Iris pigment epithelial cell (primary cell): ENCODE measurements at regions not wholly inside any gene's neighbourhood (a gene's known extent, or its start where the extent isn't known, plus 50 kb on each side); places are given as distances from the start of the nearest gene placed in this dataset.
"Not testable (repeated sequence)": the region's sequence is repeated elsewhere in the genome, so short reads cannot be mapped to it uniquely, and the experiment has no call there.

Source experiments
- DNase-seq: peaks from one replicate; pipeline ENCODE4 v3.0.0-alpha.2; 2011; ENCODE audit warnings: low read depth

DNA sequence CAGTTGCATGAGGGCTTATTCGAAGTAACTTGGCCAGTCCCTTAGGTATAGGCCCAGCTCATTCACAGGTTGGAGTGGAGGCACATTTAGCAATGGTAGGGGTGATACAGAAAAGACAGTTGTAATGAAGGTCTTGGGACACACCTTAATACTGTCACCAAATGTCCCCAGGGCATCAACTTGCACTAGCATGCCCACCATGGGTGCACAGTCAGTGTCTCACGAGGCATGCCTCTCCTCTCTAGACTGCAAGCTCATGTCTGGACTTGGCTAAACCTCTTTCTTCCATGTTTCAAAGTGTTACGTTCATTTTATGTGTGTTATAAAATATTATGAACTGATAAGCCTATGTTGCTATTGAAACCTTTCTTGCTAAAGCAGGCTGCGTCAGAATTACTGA is 124.0 kb upstream of the ECI2 start:
- DNase-seq = no peak

DNA sequence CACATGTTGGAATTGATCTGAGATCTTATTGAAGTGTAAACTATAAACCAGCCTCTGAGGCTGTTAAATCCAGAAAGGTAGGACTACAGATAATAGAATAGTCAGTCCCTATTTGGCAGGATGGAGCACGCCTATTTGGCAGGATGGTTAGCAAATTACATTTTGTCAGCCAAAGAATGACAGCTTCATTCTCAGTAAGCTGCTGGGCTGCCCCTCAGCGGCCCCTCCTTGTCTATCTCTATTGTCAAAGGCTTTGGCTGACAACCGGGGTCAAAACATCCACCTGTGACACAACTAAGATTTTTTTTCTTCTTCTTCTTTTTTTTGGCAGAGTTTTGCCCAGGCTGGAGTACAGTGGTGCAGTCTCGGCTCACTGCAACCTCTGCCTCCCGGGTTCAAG is 123.4 kb upstream of the ECI2 start:
- no peak for DNase-seq

DNA sequence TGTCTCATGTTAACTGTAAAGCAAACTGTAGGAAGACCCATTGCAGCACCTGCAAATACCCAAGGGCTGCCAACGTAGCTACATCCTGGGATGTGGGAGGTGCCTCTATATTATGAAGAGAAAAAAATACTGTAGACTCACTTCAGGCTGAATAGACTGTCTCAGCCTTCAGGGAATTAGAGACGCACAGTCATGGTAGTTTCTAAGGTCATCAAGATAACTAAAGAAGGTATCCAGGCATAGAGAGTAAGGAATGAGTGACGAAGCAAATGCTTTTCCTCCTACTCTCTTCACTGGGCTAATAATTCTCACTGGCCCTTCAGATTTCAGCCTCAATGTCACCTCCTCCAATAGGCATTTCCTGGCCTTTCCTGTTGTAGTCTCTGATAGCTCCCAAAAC is 121.6 kb upstream of the ECI2 start:
- DNase-seq = peak; percentile 35

DNA sequence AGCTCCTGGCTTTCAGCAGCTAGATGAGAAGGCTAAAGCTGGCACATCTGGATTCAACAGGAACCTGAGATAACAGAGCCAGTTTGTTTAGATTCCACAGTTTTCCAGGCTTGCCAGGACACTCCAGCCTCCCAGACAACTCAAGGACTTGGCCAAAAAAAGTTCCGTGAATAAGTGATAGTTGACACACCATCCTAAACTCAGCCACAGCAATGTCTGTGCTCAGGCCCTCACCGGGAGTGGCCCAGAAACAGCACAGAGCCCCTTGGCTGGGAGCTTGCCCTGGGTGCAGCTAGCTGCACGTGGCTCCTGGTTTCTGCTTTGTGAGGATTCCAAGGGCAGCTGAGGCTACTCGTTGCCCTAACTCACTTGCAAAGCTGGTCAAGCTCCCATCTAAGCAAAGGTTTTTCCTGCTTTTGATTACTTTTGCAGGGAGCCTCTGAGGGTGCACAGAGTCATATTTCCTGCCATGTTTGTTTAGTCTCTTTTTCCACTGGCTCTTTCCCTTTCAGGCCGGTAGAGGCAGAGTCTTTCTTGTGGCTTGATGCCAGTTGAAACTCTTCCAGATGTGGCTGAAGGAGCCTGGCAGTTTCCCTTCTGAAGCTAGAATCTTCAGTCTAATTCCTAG is 118.3 kb upstream of the ECI2 start:
- DNase-seq = peak; percentile 80

GRCh38 chr6:4252445-4252844 is 117.1 kb upstream of the ECI2 start:
- not testable (repeated sequence) for DNase-seq

- DNase-seq = no peak
These were observed 115.3 kb upstream of the ECI2 start for GRCh38 chr6:4250645-4251044.

DNA sequence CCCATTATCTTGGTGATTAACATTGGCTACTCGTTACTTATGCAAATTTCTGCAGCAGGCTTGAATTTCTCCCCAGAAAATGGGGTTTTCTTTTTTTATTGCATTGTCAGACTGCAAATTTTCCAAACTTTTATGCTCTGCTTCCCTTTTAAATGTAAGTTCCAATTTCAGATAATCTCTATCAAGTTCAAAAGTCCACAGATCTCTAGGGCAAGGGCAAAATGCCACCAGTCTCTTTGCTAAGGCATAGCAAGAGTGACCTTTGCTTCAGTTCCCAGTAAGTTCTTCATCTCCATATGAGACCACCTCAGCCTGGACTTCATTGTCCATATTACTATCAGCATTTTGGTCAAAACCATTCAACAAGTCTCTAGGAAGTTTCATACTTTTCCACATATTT is 108.5 kb upstream of the ECI2 start:
- DNase-seq = not testable (repeated sequence)

DNA sequence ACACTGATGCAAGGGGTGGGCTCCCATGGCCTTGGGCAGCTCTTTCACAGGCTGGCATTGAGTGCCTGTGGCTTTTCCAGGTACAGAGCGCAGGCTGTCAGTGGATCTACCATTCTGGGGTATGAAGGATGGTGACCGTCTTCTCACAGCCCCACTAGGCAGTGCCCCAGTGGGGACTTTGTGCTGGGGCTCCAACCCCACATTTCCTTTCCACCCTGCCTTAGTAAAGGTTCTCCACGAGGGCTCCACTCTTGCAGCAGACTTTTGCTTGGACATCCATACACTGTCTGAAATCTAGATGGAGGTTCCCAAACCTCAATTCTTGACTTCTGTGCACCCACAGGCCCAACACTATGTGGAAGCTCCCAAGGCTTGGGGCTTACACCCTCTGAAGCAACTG is 107.9 kb upstream of the ECI2 start:
- DNase-seq = no peak

- DNase-seq = no peak
These were observed 107.2 kb upstream of the ECI2 start for GRCh38 chr6:4242601-4243000.

- no peak for DNase-seq
These were observed 104.8 kb upstream of the ECI2 start for GRCh38 chr6:4240148-4240547.

DNA sequence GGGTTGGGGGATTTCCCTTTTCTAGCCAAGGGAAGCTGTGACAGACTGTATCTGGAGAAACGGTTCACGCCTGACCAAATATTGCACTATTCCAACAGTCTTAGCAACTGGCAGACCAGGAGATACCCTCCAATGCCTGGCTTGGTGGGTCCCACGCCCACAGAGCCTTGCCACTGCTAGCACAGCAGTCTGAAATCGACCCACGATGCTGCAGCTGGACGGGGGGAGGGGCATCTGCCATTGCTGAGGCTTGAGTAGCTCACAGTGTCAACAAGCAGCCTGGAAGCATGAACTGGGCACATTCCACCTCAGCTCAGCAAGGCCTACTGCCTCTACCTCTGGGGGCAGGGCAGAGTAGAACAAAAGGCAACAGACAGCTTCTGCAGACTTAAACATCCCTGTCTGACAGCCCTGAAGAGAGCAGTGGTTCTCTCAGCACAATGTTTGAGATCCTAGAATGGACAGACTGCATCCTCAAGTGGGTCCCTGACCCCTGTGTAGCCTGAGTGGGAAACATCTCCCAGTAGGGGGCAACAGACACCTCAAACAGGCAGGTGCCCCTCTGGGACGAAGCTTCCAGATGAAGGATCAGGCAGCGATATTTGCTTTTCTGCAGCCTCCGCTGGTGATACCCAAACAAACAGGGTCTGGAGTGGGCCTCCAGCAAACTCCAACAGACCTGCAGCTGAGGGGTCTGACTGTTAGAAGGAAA is 89.9 kb upstream of the ECI2 start:
- no peak for DNase-seq

DNA sequence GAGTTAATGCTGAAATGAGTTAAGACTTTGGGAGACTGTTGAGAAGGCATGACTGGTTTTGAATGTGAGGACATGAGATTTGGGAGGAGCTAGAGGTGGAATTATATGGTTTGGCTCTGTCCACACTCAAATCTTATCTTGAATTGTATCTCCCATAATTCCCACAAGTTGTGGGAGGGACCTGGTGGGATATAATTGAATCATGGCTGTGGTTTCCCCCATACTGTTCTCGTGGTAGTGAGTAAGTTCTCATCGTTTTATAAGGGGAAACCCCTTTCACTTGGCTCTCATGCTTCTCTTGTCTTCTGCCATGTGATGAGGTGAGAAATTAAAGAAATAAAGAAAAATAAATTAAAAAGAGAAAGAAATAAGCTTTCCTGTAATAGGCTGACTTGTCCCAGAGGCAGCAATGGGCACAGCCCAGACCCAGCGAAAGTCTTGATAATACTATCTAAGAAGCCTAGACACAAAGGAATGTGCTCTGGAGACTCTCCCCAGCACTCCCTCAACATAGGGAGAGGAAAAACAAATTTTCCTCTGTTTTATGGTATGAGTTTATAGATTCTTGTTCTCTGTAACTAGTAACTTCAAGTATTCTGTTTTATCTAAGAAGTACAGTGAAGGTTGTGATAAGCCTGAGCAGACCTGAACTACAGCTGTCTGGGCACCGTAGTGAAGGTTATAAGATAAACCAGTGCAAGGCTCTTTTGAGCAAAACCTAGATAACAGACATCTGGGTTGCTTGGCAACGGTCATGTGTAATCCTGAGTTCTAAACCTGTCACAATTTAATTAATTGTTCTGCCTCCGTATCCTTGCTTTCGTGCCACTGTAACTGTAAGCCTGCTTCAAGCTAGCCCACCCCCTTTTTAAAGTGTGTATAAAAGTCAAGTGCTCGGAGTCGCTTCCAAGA is 88.9 kb upstream of the ECI2 start:
- DNase-seq = peak; percentile 38

GRCh38 chr6:4220558-4220957 is 85.2 kb upstream of the ECI2 start:
- peak; percentile 44 for DNase-seq

DNA sequence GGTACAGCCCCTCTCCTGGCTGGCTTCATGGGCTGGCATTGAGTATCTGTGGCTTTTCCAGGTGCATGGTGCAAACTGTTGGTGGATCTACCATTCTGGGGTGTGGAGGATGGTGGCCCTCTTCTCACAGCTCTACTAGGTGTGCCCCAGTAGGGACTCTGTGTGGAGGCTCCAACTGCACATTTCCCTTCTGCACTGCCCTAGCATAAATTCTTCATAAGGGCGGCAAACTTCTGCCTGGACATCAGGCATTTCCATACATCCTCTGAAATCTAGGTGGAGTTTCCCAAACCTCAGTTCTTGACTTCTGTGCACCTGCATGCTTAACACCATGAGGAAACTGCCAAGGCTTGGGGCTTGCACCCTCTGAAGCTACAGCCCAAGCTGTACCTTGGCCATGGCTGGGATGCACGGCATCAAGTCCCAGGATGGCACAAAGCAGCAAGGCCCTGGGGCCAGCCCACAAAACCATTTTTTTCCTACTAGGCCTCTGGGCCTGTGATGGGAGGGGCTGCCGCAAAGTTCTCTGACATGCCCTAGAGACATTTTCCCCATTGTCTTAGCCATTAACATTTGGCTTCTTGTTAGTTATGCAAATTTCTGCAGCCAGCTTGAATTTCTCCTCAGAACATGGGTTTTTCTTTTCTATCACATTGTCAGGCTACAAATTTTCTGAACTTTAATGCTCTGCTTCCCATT is 83.4 kb upstream of the ECI2 start:
- DNase-seq = not testable (repeated sequence)

DNA sequence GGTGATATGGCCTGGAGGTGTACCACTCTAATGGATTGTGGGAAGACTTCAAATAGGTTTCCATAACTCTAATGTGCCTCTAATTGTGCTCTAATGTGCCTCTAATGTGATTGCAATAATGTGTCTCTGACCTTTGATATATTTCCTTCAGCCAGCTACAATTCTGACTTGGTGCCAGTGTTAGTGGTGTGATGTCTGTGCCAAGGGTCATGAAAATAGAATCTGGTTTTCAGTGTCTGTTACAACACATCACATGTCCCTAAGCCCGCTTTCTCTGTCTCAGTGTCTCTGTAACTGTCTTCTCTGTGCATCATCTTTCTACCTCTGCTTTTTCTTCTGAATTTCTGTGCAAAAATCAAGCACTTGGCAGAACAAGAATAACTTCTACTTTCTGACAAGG is 77.2 kb upstream of the ECI2 start:
- DNase-seq = no peak

DNA sequence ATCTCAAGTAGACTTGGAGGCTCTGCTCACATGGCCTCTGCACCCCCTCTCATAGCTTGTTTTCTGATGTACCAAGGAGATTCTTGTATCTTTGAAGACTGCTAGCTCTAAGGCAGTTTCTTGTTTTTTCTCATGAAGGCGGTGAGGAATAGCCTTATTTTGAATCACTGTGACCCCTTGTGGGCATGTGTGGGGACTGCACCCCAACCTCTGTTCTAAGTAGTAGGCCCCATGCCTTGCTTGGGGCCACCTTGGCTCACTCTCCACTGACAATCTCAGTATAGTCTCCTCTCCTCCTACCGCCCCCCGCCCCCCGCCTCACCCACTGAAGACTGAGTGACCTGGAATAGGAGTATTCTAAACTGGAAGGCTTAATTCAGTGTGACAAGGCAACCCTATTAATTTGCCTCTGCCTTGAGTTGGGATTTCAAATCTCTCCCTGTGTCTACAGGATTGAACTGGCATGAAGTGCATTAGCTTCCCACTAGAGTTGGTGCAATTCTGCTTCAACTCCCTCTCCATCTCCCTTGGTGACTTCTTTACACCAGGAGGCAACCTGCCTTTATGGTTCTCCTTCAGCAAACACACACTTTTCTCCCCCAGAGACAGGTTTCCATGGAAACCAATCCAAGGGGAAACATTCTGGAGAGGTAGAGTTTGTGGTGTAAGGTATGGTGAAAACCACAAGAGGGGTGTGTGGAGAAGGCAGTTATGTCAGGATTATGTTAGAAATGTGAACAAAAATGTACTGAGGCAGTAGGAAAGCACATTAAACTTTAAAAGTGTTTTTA is 75.4 kb upstream of the ECI2 start:
- DNase-seq = peak; percentile 76

- no peak for DNase-seq
These were observed 73.8 kb upstream of the ECI2 start for GRCh38 chr6:4209196-4209595.

GRCh38 chr6:4208158-4208557 is 72.8 kb upstream of the ECI2 start:
- no peak for DNase-seq

DNA sequence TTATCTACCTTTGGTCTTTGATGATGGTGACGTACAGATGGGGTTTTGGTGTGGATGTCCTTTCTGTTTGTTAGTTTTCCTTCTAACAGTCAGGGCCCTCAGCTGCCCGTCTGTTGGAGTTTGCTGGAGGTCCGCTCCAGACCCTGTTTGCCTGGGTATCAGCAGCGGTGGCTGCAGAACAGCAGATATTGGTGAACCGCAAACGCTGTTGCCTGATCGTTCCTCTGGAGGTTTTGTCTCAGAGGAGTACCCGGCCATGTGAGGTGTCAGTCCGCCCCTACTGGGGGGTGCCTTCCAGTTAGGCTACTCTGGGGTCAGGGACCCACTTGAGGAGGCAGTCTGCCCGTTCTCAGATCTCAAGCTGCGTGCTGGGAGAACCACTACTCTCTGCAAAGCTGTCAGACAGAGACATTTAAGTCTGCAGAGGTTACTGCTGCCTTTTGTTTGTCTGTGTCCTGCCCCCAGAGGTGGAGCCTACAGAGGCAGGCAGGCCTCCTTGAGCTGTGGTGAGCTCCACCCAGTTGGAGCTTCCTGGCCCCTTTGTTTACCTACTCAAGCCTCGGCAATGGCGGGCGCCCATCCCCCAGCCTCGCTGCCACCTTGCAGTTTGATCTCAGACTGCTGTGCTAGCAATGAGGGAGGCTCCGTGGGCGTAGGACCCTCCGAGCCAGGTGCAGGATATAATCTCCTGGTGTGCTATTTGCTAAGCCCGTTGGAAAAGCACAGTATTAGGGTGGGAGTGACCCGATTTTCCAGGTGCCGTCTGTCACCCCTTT is 68.5 kb upstream of the ECI2 start:
- not testable (repeated sequence) for DNase-seq

GRCh38 chr6:4192627-4193026 is 57.3 kb upstream of the ECI2 start:
- DNase-seq = no peak

DNA sequence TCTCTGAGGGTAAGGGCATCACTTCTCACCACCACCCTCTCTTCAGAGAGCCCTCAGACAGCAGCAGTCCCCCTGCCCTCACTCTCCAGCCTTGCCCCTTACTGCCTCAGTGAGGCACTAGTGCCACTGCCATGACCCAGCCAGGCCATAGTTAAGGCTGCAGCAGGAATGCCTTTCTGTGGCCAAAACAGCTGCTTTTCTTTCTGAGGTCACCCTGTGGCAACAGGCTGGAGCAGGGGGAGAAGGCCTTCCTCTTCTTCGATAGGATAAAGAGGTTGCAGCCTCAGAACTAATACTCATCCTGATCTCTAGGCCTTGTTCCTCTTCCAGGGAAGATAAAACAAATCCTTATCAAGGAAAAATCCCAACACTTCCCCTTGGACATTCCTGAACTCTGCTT is 56.8 kb upstream of the ECI2 start:
- DNase-seq = no peak
